C4-2B (cell line): ENCODE measurements at regions not wholly inside any gene's neighbourhood (a gene's known extent, or its start where the extent isn't known, plus 50 kb on each side); places are given as distances from the start of the nearest gene placed in this dataset.

ENCODE experiments used
- ZFX ChIP-seq: fragments of 450-650 bp; IDR thresholded peaks from 2 replicates; pipeline ENCODE4 v1.6.1; 2017
- TF ChIP-seq, protein P1 (sequence below): fragments of 450-650 bp; conservative IDR thresholded peaks from 2 replicates; pipeline ENCODE4 v1.5.1; 2017; ENCODE audit warnings: mild to moderate bottlenecking

DNA sequence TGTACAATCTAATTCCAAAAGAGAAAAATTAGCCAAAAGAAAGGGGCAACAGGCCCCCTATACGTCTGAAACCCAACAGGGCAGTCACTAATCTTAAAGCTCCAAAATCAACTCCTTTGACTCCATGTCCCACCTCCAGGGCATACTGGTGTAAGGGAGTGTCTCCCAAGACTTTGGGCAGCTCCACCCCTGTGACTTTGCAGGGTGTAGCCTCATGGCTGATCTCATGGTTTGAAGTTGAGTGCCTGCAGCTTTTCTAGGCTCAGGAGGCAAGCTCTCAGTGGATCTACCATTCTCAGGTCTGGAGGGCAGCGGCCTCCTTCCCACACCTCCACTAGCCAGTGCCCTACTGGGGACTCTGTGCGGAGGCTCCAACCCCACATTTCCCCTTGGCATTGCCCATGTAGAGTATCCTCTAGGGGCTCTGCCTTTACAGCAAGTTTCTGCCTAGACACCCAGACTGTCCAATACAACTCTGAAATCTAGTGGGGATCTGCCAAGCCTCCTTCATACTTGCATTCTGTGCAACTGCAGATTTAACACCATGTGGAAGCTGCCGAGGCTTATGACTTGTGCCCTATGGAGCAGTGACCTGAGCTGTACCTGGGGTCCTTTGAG is 94.5 kb downstream of the TRIM29 start:
- TF ChIP-seq, protein P1, sequence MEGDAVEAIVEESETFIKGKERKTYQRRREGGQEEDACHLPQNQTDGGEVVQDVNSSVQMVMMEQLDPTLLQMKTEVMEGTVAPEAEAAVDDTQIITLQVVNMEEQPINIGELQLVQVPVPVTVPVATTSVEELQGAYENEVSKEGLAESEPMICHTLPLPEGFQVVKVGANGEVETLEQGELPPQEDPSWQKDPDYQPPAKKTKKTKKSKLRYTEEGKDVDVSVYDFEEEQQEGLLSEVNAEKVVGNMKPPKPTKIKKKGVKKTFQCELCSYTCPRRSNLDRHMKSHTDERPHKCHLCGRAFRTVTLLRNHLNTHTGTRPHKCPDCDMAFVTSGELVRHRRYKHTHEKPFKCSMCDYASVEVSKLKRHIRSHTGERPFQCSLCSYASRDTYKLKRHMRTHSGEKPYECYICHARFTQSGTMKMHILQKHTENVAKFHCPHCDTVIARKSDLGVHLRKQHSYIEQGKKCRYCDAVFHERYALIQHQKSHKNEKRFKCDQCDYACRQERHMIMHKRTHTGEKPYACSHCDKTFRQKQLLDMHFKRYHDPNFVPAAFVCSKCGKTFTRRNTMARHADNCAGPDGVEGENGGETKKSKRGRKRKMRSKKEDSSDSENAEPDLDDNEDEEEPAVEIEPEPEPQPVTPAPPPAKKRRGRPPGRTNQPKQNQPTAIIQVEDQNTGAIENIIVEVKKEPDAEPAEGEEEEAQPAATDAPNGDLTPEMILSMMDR: no peak
- no peak for TF ChIP-seq ZFX
